HG03439 (cell line): ENCODE measurements at regions not wholly inside any gene's neighbourhood (a gene's known extent, or its start where the extent isn't known, plus 50 kb on each side); places are given as distances from the start of the nearest gene placed in this dataset.

Experiments used
- ATAC-seq: cut with Tn5 transposase; IDR thresholded peaks from one replicate; pipeline ENCODE4 v1.9.1; 2021; ENCODE audit warnings: mild to moderate bottlenecking, moderate library complexity; ENCODE audit not compliant: unreplicated experiment

DNA sequence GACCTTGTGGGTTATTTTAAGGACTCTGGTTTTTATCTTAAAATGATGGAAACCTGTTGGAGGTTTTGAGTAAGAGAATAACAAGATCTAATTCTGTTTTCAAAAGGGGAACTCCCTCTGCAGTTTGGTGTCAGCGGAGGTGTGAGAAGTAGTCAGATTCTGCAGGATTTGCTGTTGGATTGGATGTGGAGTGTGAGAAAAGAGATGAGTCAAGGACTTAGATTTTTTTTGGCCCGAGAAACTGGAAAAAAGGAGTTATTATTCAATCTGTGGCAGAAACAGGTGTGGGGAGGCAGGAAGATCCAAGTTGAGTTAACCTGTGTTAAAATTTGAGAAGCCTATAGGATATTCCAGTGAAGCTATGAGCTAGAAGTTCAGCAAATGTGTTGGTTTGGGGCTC is 337.2 kb upstream of the FANCL start:
- ATAC-seq, result no peak

DNA sequence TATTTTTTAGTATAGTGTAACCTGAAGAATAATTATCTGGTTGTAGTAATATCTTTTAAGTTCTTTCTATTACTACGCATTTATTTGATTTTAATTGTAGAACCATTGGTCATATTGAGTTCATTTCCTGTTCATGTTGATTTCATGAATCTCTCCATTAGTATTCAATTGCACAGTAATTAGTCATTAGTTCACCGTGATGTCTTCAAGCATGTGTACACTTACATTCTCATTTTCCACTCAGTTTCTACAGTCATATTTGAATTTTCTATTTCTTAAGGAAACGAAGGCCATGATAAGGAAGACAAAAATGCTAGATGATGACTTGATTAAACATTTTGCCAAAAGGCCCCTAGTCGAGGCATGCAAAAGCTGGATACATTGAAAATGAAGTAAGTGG is 333.7 kb upstream of the FANCL start:
- ATAC-seq, result no peak

DNA sequence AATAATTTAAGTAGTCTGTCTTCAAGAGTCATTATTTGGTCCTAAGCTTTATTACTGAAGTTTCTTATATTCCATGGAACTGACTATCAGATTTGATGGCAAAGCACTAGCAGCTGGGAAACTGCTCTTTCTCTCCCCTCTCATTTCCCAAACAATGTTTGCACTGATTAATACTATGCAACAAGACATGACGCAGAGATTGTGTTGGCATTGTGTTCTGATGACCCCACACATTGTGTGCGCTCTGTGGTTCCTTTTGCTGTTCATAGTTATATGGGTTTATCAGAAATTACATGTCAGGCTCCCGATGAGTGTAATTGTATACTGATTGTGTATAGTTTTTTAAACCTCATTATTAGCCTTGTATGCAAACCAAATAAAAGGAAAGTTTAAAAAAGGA is 331.6 kb upstream of the FANCL start:
- ATAC-seq, result no peak

GRCh38 chr2:58571181-58571852 is 330.2 kb upstream of the FANCL start:
- peak; percentile 80 for ATAC-seq

GRCh38 chr2:58569475-58570185 is 328.5 kb upstream of the FANCL start:
- no peak for ATAC-seq

- no peak for ATAC-seq
Observed at GRCh38 chr2:58568901-58569300, 327.8 kb upstream of the FANCL start.

GRCh38 chr2:58562276-58562675 is 321.2 kb upstream of the FANCL start:
- ATAC-seq, result no peak

DNA sequence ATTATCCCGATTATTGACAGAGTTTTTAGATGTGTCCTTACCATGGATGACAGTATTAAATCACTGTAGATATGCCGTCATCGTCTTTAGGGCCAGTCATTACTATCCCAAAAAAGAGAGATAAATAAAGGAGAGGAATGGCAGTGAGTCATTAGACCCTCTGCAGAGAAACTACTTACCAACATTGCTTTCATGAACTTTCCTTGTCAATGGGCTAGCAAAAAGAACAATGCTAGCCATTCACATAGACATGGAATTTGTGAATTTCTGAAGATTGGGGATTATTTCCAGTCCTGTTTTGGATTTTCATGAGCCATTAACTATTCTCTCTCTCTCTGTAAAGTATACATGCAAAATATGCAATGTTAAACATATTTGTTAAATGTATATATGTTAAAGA is 319.4 kb upstream of the FANCL start:
- no peak for ATAC-seq

GRCh38 chr2:58558881-58559280 is 317.8 kb upstream of the FANCL start:
- no peak for ATAC-seq

- ATAC-seq, result no peak
Observed at GRCh38 chr2:58557176-58557575, 316.1 kb upstream of the FANCL start.

GRCh38 chr2:58553937-58554336 is 312.8 kb upstream of the FANCL start:
- no peak for ATAC-seq

- ATAC-seq, result no peak
Observed at GRCh38 chr2:58553522-58553921, 312.4 kb upstream of the FANCL start.

DNA sequence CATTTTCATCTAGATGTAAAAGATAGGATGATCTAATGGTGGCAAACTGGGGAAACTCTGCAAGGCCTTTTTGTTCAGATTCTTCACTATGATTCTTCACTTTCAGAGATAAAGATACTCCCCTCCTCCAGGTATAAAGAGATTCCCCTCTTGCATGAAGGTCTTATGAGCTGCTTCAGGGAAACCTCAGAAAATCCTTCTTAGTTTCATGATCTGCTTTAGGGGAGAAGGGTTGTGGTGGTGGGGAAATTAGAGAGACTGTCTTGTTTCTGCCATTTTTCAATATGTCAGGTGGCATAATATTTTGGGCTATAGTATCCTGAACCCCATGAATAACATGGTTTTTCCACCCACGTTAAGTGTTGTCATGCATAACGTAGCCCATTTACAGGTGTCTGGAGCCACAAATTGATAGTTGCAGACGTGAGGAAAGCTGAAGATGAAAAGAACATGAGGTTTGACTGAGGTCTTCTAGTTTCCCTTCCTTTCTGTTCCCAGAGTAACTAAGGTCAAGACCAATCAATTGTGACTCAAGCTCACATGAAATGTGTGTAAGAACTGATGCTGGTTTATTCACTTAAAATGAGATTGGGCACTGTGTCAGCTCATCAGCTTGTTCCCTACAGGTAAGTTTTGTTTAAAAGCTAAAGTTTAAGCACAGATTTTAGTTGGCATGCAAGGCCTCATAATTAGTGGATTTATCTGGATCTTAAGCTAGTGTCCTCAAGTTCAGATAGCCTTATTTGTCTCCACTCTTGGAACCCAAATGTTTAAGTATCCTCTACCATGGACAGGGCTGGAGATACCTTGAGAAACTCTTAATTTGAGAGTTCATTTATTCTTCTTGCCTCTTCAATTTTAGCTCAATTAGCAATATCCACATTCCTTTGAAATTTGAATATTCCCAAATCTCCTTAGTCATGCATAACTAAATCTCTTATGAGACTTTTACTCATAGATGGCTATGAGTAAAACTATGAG is 304.5 kb upstream of the FANCL start:
- ATAC-seq, result no peak

DNA sequence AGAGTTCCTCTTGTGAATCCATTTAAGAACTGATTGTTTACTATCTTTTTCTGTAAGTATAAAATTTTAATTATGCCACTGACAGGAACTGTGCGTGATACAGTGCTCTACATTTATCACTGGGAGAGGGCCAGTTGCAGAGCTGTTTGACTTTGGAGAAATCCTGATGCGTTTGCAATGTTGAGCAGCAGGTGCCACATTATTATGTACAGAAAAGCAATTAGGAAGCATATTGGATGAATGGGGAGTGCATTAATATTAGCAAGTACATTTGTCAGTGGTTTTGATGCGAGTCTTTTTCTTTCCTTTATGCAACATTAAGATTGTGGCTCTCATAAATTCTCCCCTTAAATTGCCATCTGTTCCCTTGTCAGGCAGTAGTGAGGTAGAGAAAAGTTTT is 302.3 kb upstream of the FANCL start:
- no peak for ATAC-seq

DNA sequence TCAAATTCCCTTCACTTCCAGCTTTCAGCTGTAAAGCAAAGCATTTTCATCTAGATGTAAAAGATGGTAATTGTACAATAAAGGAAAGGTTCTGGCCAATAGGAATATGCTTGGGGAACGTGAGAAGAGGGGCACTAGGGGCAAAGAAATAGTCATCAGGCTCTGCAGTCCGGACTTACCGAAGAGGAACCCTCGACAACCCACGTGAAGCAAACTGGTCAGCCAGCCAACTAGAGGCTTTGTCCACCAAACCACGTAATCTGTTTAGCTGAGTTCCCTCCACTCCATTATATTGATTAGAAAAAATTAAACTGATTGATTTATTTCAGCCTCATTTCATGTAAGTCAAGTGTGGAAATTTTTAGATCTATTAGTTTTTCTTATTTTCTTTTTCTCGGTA is 300.4 kb upstream of the FANCL start:
- no peak for ATAC-seq

GRCh38 chr2:58540681-58541080 is 299.6 kb upstream of the FANCL start:
- ATAC-seq, result no peak

GRCh38 chr2:58539973-58540372 is 298.8 kb upstream of the FANCL start:
- ATAC-seq, result no peak

GRCh38 chr2:58535990-58536389 is 294.9 kb upstream of the FANCL start:
- ATAC-seq, result no peak

DNA sequence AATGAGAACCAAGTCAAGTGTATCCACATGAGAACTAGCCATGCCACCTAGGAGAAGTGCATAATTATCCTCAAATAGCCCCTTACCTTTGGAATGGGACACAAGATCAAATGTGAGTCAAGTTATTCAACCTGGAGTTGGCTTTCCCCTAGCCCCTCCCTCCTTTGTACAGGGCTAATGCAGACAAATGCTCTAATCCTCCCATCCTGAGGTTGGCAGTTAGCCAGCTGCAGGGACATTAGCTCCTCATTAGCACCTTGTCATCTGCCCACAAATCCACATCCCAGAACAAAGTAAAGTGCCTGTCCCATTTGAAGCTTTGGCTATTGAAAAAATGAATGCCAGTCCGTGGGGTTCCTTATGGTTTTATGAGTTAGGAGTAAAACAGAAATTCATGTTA is 294.1 kb upstream of the FANCL start:
- ATAC-seq, result no peak

- ATAC-seq, result no peak
Observed at GRCh38 chr2:58533376-58533775, 292.3 kb upstream of the FANCL start.

DNA sequence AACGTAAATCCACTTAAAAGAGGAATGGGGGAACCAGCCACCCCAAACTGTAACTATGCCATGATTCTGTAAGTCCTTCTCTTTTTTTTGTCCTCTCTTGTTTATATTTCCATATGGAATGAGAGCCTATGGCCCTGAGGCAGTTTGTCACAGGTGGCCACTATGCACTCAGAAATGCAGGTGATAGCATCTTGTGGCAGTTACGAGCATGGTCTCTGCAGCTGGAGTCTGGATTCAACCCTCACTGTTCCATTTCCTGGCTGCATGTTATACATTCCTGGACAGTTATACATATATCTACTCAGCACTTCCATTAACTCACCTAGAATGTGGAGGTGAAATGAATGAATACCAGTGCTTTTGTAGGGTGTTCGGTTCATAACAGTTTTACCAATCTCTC is 291.5 kb upstream of the FANCL start:
- no peak for ATAC-seq

DNA sequence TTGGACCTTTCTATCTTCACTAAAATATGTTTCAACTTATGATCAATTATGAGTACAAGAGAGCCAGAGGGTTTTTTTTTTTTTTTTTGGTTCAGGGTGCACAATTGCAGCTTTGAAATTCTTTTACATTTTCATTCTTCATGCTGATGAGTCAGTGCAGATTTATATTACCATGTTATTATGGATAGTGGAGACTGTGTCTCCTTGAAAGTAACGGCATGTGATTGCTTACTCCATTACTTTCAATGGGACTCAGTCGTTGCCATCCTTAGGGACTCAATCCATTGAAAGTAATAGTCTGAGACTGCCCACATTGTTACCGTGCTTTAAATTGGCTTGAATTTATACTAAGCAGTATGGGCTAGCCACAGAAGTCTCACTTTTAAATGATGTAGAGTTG is 286.5 kb upstream of the FANCL start:
- no peak for ATAC-seq
